ENCODE measurements at regions not wholly inside any gene's neighbourhood (a gene's known extent, or its start where the extent isn't known, plus 50 kb on each side); places are given as distances from the start of the nearest gene placed in this dataset.
"Not testable (repeated sequence)": the region's sequence is repeated elsewhere in the genome, so short reads cannot be mapped to it uniquely, and the experiment has no call there.

DNA sequence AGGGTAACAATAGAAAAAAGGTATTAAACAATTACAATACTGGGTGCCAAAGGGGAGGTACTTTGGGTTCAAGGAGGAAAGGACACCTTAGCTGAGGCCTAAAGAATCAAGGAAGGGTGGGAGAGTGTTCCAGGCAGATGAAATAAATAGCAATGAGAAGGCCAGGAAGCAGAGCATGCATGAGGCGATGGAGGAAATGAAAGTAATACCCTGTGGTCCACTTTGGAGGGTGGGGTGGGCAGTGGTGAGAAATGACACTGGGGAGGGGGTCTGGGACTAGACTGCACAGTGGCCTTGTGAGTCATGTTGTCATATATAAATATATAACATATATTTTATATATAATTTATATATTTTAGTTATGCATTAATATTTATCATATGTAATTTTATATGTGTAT, 55.9 kb downstream of the BHLHE40 start:
- no peak for DNase-seq (ENCODE audit: low spot score)

DNA sequence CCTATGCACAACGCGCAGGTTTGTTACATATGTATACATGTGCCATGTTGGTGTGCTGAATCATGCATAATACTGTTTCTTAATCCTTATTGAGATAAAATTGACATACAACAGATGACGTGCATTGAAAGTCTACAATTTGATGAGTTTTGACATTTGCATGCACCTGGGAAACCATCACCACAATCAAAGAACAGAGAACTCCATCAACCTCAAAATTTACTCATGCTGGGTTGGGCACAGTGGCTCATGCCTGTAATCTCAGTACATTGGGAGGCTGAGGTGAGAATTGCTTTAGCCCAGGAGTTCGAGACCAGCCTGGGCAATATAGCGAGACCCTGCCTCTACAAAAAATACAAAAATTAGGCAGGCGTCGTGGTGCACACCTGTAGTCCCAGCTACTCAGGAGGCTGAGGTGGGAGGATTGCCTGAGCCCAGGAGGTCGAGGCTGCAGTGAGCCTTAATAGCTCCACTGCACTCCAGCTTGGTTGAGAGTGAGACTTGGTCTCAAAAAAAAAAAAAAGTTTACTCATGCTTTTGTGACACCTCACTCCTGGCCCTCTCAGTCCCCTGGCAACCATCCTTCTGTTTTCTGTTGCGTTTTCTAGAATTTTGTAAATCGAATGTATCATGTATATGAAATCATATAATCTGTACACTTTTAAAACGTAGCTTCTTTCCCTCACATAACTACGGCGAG, 56.6 kb downstream of the BHLHE40 start:
- no peak for DNase-seq (ENCODE audit: low spot score)

GRCh38 chr3:5036392-5036766, 57.1 kb downstream of the BHLHE40 start:
- DNase-seq (ENCODE audit: low spot score), result no peak

- no peak for DNase-seq (ENCODE audit: low spot score)
These were observed 57.6 kb downstream of the BHLHE40 start for GRCh38 chr3:5036858-5037257.

DNA sequence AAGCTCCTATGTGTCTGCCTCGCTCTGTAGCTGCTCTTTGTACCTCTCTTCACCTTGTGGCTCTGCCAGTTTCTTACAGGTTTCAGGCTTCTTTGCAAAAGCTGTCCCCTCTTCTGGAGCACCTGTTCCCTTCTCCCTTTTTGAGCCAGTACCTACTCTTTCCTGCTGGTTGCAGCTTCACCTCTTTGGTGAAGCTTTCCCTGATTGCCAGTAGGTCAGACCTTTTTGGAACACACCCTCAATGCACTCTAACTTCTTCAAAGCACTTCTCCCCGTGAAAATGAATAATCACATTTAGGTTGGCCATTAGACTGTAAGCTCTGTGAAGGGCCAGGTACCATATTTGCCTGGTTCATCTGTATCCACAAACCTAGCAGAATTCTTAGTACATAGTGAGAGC, 60.3 kb downstream of the BHLHE40 start:
- no peak for DNase-seq (ENCODE audit: low spot score)

DNA sequence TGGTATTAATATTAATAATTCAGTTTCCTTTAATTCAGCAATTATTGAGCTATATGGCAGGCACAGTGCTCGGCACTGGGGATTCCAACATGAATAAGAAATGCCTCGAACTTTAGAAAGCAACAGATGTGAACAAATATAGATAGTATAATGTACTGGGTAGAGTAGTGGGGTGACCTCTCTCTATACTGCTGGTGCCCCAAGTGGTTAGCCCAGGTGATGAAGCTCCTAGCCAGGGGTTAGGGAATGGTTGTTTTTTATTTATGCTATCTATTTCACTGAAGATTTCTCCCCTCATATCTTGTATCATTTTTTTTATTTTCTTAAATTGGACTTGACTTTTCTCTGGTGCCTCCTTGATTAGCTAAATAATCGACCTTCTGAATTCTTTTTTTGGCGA, 62.1 kb downstream of the BHLHE40 start:
- no peak for DNase-seq (ENCODE audit: low spot score)

DNA sequence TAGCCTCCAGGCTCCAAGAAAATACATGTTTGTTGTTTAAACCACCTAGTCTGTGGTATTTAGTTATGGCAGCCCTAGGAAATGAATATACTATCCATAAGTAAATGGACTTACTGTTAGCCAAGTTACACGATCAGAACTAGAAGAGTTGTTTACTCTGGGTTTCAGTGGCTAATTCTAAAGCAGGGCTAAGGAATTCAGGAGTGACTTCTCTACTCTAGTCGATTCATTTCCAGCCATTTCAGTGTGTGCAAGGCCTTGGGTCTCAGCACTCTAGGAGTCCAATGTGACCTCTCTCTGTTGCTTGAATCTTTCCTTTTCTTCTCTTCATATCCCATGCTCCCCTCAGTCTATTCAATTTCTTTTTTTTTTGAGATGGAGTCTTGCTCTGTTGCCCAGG, 66.7 kb downstream of the BHLHE40 start:
- no peak for DNase-seq (ENCODE audit: low spot score)

- no peak for DNase-seq (ENCODE audit: low spot score)
These were observed 68.7 kb downstream of the BHLHE40 start for GRCh38 chr3:5047764-5048419.

DNA sequence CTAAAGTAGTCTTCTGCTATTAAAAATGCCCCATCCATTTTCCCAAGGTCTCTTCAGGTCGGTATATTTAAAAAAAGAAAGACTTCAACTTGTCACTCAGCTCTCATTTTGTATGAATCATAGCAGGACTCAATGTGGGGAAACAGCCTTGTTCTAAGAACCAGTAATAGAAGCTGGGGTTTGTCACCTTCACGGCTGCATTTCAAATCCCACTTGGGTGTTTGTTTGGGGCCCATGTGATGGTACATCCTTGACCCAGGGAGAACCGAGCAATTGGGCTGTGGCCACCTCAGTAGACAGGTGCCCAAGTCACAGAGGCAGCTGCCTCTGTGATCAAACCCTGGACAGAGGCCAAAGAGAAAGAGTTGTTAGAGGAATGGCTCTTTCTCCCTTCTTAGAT, 70.3 kb upstream of the ARL8B start:
- DNase-seq (ENCODE audit: low spot score), result no peak

- no peak for DNase-seq (ENCODE audit: low spot score)
These were observed 69.8 kb upstream of the ARL8B start for GRCh38 chr3:5052247-5052646.

- DNase-seq (ENCODE audit: low spot score), result no peak
These were observed 68.9 kb upstream of the ARL8B start for GRCh38 chr3:5053021-5053831.

DNA sequence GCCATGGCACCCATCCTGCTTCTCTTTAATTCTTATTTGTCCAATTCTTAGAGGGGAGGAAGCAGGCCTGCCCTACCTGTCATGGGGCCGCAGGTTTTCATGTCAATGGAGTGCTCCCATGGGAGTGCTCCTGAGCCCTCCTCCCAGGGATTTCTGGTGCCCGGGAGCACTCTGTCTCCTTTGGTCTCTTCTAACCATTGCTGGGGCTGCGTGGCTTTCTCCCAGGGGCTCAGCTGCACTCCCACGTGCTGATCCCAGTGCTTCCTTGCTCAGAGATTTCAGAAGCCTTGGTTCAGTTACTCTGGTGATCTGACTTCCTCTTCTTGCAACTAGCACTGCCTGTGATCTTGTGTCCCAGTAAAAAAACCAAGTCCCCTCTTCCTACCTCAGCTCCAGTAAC, 68.0 kb upstream of the ARL8B start:
- DNase-seq (ENCODE audit: low spot score), result no peak

DNA sequence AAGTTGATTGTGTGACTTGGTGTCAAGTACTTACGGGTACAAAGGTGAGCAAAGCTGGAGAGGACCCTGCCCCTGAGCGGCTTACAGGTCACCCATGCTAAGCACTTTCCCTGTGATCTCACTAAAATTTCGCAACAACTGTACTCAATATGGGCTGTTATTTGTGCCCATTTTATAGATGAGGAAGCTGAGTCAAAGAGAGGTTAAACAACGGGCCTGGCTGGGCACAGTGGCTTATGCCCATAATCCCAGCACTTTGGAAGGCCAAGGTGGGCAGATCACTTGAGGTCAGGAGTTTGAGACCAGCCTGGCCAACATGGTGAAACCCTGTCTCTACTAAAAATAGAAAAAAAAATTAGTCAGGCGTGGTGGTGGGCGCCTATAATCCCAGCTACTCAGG, 67.5 kb upstream of the ARL8B start:
- not testable (repeated sequence) for DNase-seq (ENCODE audit: low spot score)

DNA sequence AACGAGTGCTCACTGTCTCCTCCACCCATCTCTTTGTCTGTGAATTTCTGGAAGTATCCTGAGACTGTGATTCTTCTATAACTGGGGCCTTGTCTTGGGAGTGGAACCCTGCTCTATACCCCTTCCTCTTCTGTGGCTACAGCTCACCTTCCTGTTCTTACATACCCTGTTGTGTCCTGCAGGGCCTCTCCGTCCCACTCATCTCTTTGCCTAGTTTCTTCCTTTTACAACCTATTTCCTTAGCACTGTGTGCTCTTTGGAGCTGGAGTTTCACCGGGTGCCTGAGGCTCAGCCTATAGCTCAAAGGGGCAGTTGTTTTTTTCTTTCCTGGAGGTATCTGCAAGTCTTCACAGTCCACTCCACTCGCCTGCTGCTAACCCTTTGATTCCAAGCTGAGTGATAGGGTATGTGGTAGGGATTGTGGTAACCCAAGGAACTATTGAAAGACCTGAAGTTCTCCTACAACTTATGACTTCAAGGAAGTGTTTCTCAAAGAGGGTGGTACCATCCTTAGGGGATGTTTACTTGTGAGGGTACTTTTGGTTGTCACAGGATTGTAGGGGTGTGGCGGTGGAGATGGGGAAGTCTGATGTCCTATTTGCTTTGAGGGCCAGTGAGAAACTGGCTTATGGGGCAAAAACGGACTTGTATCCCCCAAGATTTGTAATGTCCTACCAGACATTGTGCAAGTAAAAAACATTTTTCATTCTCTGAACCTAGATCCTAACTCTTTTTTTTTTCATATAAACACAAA, 66.6 kb upstream of the ARL8B start:
- DNase-seq (ENCODE audit: low spot score), result no peak

DNA sequence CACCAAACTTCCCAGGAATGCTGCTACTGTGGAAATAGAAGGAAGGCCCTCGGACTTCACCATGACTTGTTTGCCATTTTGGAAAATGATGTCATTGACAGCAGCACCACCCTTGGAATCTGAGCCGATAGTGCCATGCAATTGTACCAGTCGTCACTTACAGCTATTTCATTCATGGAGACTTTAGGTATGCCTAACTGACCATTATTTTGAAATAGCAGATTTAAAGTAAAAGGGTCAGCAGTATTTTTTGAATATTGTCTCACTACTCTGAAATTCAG, 66.0 kb upstream of the ARL8B start:
- DNase-seq (ENCODE audit: low spot score), result no peak

DNA sequence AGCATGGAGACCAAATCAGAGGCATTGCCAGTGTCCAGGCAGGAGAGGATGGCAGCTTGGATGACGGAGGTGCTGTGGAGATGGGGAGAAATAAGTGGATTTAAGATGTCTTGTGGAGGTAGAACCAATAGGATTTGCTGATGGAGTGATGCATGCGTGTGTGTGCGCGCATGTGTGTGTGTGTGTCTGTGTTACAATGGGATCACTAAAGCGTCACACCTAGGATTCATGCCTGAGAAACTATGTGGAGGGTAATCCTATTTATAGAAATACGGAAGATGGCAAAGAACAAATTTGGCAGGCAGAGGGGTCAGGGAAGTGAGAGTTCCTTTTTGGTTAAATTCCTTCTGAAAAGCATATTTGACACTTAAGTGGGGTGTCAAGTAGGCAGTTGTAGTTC, 64.8 kb upstream of the ARL8B start:
- no peak for DNase-seq (ENCODE audit: low spot score)

DNA sequence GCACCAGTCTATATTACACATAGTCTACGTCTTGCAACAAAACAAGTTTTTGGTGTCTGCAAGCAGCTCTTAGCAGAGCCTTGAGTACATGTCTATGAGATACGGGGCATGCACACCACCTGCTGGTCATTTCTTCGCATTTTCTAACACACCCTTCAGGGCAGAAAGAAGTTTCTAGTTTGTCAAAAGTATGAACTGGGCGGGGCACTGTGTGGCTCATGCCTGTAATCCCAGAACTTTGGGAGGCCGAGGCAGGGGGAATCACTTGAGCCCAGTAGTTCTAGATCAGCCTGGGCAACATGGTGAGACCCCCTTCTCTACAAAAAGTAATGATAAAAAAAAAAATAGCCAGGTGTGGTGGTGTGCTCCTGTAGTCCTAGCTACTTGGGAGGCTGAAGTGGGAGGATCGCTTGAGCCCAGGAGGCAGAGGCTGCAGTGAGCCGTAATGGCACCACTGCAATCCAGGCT, 64.2 kb upstream of the ARL8B start:
- peak; percentile 72 for DNase-seq (ENCODE audit: low spot score)

- DNase-seq (ENCODE audit: low spot score), result no peak
These were observed 63.6 kb upstream of the ARL8B start for GRCh38 chr3:5058471-5058951.

DNA sequence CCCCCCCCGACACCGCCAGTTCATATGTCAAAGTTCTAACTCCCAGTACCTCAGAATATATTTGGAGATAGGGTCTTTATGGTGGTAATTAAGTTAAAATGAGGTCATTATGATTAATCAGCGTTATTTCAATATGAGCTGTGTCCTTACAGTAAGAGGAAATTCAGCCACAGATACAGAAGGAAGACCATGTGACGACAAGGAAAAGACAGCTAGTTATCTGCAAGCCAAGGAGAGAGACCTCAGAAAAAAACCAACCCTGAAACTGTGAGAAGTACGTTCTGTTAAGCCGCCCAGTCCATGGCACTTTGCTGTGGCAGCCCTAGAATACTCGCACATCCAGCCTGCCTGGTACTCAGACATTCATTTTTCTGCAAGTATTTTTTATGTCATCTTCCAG, 62.3 kb upstream of the ARL8B start:
- DNase-seq (ENCODE audit: low spot score), result no peak

- DNase-seq (ENCODE audit: low spot score), result no peak
These were observed 60.9 kb upstream of the ARL8B start for GRCh38 chr3:5061218-5061569.

GRCh38 chr3:5063724-5064123, 58.4 kb upstream of the ARL8B start:
- DNase-seq (ENCODE audit: low spot score), result no peak

DNA sequence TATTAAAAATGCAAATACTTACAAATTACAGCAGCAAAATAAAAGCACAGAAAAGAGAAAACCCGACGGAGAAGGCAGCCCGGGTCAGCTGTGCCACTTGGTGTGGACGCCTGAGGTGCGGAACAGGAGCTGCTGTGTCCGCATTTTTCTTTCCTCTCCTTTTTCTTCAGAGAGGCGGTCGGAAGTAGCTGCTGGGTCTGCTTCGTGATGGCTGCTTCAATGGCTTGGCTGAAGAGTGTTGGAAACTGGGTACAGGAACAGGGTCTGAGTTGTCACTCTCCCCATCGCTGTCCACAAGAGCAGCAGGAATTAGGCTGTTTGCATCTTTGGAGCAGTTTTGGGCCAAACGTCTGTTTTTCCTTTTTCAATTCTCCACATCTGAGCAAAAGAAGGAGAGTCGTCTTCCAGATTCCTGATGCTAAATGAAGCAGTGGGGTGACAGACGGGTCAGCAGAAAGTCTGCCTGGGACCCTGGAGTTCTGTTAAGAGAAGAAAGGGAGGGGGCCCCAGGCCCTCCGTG, 53.5 kb upstream of the ARL8B start:
- DNase-seq (ENCODE audit: low spot score), result no peak
